ENCODE measurements at regions not wholly inside any gene's neighbourhood (a gene's known extent, or its start where the extent isn't known, plus 50 kb on each side); places are given as distances from the start of the nearest gene placed in this dataset.

DNA sequence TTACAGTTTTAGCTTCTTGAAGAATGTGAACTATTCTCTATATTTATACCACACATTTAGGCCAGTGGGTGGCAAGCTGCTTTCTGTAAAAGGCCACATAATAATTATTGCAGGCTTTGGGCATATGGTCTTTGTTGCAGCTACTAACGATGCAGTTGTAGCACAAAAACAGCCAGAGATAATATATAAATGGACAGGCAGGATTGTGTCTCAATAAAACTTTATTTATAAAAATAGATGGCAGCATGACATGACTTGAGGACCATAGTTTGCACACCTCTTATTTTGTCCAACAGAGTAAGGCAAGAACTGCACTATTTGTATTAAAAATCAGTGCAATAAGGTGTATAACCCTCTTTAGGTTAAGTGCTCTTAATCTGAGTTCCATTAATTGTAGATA, 415.0 kb downstream of the ANXA1 start:
- no peak for DNase-seq

DNA sequence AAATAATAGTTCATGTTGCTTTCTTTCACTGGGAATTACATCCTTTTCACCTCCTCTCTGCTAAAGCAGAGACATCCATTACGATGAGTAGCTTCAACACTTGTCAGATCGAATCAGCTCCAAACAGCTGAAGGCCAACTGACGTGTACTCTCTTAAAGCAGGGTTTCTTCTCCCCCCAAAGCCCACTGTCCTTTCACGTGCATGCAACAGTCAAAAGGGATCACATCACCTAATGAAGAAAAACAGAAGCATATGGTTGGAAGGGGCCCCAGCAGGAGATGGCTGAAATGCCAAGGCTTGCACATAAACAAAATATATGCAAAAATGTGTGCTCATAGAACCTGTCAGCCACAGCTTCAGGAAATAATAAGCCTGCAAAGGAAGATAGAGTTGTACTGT, 421.6 kb downstream of the ANXA1 start:
- DNase-seq = no peak

- DNase-seq = no peak
Measured at GRCh38 chr9:73575101-73576060, 423.7 kb downstream of the ANXA1 start.

- no peak for DNase-seq
Measured at GRCh38 chr9:73577848-73578247, 426.2 kb downstream of the ANXA1 start.

- DNase-seq = no peak
Measured at GRCh38 chr9:73579823-73580222, 428.2 kb downstream of the ANXA1 start.

DNA sequence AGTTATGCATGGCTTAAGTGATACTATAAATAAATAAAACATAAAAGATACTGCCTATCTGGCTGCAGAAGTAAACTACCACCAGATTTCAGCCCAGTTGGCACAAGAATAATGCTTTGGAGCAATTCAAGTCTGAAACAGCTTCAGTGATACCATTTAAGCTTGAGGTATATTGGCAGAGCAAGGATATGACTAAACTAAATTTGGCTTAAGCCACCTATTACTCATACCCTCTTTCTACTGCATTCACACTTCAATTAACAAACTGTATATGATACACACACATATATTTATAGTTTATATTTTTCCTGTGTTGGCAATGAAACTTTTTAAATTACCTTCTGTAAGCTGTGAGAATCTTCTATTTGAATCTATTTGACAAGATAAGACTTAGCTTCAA, 431.9 kb downstream of the ANXA1 start:
- no peak for DNase-seq

- no peak for DNase-seq
Measured at GRCh38 chr9:73595036-73595545, 443.4 kb downstream of the ANXA1 start.

DNA sequence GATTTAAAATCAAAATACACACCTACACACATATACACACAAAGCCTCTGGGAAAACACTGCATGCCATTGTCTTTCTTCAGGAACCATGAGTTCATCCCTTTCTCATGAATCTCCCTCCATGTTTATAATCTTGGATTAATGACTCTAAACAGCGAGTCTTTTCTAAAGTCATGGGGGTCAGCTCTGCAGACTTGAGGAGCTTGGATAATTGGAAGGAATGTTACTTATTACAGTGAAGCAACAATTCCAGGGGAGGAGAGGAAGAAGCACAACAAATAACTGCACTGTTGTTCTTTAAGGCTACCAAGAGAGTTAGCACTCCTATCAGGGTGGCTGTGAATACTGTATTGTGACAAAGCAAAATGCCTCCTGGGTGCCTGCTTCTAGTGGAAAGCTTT, 444.7 kb downstream of the ANXA1 start:
- DNase-seq = no peak

GRCh38 chr9:73597039-73597438, 445.4 kb downstream of the ANXA1 start:
- DNase-seq = no peak

GRCh38 chr9:73597771-73598170, 446.1 kb downstream of the ANXA1 start:
- no peak for DNase-seq

GRCh38 chr9:73609381-73609780, 457.7 kb downstream of the ANXA1 start:
- DNase-seq = no peak

- no peak for DNase-seq
Measured at GRCh38 chr9:73611032-73611431, 459.4 kb downstream of the ANXA1 start.

GRCh38 chr9:73613092-73613701, 461.5 kb downstream of the ANXA1 start:
- no peak for DNase-seq

DNA sequence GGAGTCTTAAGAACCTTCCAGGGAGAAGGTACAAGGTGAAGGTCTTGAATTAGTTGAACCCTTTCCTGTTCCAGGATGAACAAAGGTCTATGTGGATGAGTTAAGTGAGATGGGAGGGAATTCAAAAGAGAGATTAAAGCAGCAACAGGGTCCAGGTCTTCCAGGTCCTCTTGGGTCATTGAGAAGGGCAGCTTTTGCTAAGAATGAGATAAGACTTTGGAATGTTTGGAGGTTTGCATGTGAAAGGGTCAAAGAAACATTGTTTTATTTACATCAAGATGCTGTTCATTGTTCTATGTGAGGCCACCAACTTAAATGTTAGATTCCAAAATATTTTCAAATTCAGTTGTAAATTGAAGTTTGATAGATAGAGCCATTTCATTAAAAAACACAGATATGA, 463.9 kb downstream of the ANXA1 start:
- DNase-seq = no peak

DNA sequence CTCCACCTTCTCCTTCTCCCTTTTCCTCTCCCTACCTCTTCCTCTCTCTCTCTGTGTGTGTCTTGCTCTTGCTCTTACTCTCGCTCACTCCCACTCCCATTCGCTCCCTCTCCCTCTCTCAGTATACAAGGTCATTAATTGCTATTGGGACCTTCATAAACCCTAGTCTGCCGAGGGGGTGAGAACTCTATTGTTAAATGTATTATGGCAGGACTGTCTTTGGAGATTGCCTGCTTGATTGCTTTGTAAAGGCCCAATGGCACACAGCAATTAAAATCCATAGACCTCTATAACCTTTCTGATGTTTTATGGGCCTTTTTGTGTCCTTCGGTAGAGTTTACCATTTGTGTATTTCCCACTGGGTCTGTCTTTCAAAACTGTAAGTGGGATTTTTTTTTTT, 465.9 kb downstream of the ANXA1 start:
- no peak for DNase-seq

DNA sequence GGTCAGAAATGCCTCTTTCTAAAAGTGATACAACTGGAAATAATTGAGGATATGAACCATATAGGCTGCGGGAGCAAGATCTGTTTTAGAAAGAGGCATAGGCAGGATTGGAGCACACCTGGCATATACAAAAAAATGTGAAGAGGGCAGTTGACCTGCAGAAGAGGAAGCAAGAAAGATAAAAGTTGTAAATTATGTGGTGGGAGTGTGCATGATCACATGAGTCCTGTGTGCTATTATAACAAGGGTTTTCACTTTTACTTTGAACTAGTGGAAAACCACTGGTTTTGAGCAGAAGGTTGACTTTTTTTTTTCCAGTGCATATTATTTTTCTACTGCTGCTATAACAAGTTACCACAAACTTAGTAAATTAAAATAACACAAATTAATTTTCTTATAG, 489.3 kb downstream of the ANXA1 start:
- DNase-seq = no peak

- no peak for DNase-seq
Measured at GRCh38 chr9:73643379-73644013, 491.8 kb downstream of the ANXA1 start.

DNA sequence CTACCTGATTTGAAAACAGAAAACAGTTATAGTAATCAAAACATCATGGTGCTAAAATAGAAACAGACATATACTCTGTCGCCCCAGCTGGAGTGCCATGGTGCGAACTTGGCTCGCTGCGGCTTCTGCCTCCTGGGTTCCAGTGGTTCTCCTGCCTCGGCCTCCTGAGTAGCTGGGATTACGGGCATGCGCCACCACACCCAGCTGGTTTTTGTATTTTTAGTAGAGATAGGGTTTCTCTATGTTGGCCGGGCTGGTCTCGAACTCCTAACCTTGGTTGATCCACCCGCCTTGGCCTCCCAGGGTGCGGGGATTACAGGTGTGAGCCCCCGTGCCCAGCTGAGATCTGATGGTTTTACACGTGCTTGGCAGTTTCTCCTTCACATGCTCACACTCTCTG, 495.9 kb downstream of the ANXA1 start:
- DNase-seq = no peak

GRCh38 chr9:73649552-73649951, 497.9 kb downstream of the ANXA1 start:
- DNase-seq = no peak

DNA sequence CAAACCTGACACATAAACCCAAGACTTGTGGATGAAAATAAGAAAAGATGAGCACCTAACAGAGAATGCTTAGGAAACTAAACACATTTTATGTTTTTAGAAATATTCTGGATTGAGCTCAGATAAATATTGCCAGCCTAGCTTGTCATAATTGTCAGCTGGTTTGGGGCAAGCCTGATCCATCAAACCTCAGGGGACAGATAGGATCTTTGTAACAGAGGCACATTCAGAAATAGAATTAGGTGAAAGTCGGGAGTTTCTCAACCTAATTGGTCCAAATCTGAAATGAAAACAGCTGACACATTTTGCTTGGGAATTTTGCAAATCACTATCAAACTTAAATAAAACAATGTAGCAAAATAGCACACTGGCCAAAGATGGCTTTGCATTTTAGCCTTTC, 503.7 kb downstream of the ANXA1 start:
- no peak for DNase-seq

- no peak for DNase-seq
Measured at GRCh38 chr9:73655831-73656230, 504.2 kb downstream of the ANXA1 start.

GRCh38 chr9:73665253-73665652, 513.6 kb downstream of the ANXA1 start:
- DNase-seq = no peak

GRCh38 chr9:73667749-73668148, 516.1 kb downstream of the ANXA1 start:
- no peak for DNase-seq

- no peak for DNase-seq
Measured at GRCh38 chr9:73680831-73681230, 529.2 kb downstream of the ANXA1 start.
